ENCODE measurements at regions not wholly inside any gene's neighbourhood (a gene's known extent, or its start where the extent isn't known, plus 50 kb on each side); places are given as distances from the start of the nearest gene placed in this dataset.

- no peak for DNase-seq
These were observed 295.8 kb downstream of the GABRB3 start for GRCh38 chr15:26477044-26477443.

- no peak for DNase-seq
These were observed 297.3 kb downstream of the GABRB3 start for GRCh38 chr15:26475554-26475953.

GRCh38 chr15:26472661-26473060 lies 300.2 kb downstream of the GABRB3 start:
- DNase-seq = no peak

GRCh38 chr15:26461847-26462608 lies 310.8 kb downstream of the GABRB3 start:
- DNase-seq = no peak

- no peak for DNase-seq
These were observed 312.7 kb downstream of the GABRB3 start for GRCh38 chr15:26460165-26460564.

GRCh38 chr15:26455828-26456227 lies 317.0 kb downstream of the GABRB3 start:
- DNase-seq = no peak

- no peak for DNase-seq
These were observed 319.0 kb downstream of the GABRB3 start for GRCh38 chr15:26453914-26454313.

GRCh38 chr15:26451995-26452394 lies 320.9 kb downstream of the GABRB3 start:
- DNase-seq = no peak

GRCh38 chr15:26449291-26449690 lies 323.6 kb downstream of the GABRB3 start:
- no peak for DNase-seq

- DNase-seq = no peak
These were observed 329.5 kb downstream of the GABRB3 start for GRCh38 chr15:26443321-26443720.

- no peak for DNase-seq
These were observed 330.2 kb downstream of the GABRB3 start for GRCh38 chr15:26442680-26443079.

GRCh38 chr15:26439681-26440080 lies 333.2 kb downstream of the GABRB3 start:
- no peak for DNase-seq

GRCh38 chr15:26438718-26439117 lies 334.1 kb downstream of the GABRB3 start:
- no peak for DNase-seq

GRCh38 chr15:26438316-26438715 lies 334.6 kb downstream of the GABRB3 start:
- DNase-seq = no peak

- no peak for DNase-seq
These were observed 339.0 kb downstream of the GABRB3 start for GRCh38 chr15:26433818-26434217.

GRCh38 chr15:26433060-26433459 lies 339.8 kb downstream of the GABRB3 start:
- DNase-seq = no peak

- no peak for DNase-seq
These were observed 351.8 kb downstream of the GABRB3 start for GRCh38 chr15:26421065-26421464.

- DNase-seq = no peak
These were observed 377.2 kb downstream of the GABRB3 start for GRCh38 chr15:26395624-26396023.

GRCh38 chr15:26394801-26395200 lies 378.1 kb downstream of the GABRB3 start:
- DNase-seq = no peak

GRCh38 chr15:26392956-26393355 lies 379.9 kb downstream of the GABRB3 start:
- no peak for DNase-seq

GRCh38 chr15:26391567-26392194 lies 381.2 kb downstream of the GABRB3 start:
- no peak for DNase-seq

- DNase-seq = no peak
These were observed 390.3 kb downstream of the GABRB3 start for GRCh38 chr15:26382444-26383072.

- no peak for DNase-seq
These were observed 394.6 kb downstream of the GABRB3 start for GRCh38 chr15:26378304-26378703.

GRCh38 chr15:26376243-26376642 lies 396.6 kb downstream of the GABRB3 start:
- DNase-seq = no peak
